Brain microvascular endothelial cell (primary cell): ENCODE measurements at regions not wholly inside any gene's neighbourhood (a gene's known extent, or its start where the extent isn't known, plus 50 kb on each side); places are given as distances from the start of the nearest gene placed in this dataset.
"Not testable (repeated sequence)": the region's sequence is repeated elsewhere in the genome, so short reads cannot be mapped to it uniquely, and the experiment has no call there.

Experiments
- DNase-seq: peaks from one replicate; pipeline ENCODE4 v3.0.0-alpha.2; 2020
- H3K27ac ChIP-seq: fragments of 250-450 bp; sonication (Bioruptor Pico); 2 replicates; pipeline ENCODE4 v1.5.1; 2020; ENCODE audit warnings: mild to moderate bottlenecking, moderate library complexity
- H3K27me3 ChIP-seq: fragments of 250-450 bp; sonication (Bioruptor Pico); replicated peaks from 2 replicates; pipeline ENCODE4 v1.5.1; 2020; ENCODE audit warnings: mild to moderate bottlenecking
- H3K36me3 ChIP-seq: fragments of 250-450 bp; sonication (Bioruptor Pico); replicated peaks from 2 replicates; pipeline ENCODE4 v1.5.1; 2020; ENCODE audit warnings: mild to moderate bottlenecking
- H3K4me3 ChIP-seq: 2 replicates; pipeline ENCODE4 v1.5.1; 2011; ENCODE audit warnings: low read depth, mild to moderate bottlenecking, control low read depth, low read length, moderate library complexity
- in situ Hi-C: cut with HindIII; loops from 2 replicates; pipeline ENCODE4 v1.10.0; 2017; ENCODE audit warnings: low sequenced_read_pairs, low pct_ligation_motif_present
- TF ChIP-seq, protein P1 (sequence below): IDR thresholded peaks from 2 replicates; pipeline ENCODE4 v1.5.1; 2011; ENCODE audit warnings: low read depth, mild to moderate bottlenecking, moderate library complexity, low read length, control low read depth, inconsistent platforms; ENCODE audit errors: missing control alignments

DNA sequence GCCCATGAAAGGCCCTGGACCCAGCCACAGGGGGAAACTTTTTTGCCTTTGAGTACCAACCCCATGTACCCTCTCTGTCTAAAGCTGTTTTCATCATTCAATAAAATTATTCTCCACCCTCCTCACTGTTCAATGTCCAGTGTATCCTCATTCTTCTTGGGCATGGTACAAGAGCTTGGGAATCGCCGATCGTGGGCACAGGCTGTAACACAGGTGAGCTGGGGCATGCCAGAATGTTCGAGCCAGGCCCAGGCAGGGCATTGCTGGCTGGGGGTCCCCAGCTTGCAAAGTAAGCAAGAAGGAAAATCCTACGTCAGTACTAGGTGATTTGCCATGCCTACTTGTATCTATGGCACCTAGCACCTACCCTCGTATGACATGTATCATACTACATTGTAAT, 162.1 kb upstream of the NOL4 start:
- Histone ChIP-seq H3K4me3 (no peak overlapping the region), H3K27me3 (no peaks in the 10 kb centered on the region), H3K36me3 (no peaks in the 10 kb centered on the region), H3K27ac (no peak overlapping the region)
- DNase-seq, result no peak
- TF ChIP-seq, protein P1, sequence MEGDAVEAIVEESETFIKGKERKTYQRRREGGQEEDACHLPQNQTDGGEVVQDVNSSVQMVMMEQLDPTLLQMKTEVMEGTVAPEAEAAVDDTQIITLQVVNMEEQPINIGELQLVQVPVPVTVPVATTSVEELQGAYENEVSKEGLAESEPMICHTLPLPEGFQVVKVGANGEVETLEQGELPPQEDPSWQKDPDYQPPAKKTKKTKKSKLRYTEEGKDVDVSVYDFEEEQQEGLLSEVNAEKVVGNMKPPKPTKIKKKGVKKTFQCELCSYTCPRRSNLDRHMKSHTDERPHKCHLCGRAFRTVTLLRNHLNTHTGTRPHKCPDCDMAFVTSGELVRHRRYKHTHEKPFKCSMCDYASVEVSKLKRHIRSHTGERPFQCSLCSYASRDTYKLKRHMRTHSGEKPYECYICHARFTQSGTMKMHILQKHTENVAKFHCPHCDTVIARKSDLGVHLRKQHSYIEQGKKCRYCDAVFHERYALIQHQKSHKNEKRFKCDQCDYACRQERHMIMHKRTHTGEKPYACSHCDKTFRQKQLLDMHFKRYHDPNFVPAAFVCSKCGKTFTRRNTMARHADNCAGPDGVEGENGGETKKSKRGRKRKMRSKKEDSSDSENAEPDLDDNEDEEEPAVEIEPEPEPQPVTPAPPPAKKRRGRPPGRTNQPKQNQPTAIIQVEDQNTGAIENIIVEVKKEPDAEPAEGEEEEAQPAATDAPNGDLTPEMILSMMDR, result no peak
- in situ Hi-C loops, result no loop called here

DNA sequence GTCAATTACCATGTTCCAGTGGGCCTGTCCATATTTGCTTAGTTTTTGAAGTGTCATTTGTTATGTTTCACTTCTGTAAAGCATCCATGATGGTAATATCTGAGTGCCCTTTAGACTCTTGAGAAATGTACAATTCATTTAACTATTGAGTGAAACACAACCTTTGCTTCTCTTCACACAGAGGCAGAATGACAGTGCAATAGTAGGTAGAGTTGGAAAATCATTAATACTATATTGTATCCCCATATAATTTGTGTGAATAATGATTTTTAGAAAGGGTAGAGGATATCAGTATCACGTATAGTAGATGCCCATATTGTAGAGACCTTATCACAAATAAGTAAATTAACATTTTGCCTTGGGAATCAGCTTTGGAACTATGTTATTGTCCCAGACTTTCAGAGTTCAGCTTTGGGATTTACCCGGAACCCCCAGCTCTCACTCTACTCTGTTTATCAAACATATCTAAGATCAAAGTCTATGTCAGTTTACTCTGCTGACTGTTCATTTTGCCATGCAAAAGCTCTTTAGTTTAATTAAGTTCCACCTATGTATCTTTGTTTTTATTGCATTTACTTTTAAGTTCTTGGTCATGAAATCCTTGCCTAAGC, 172.7 kb upstream of the NOL4 start:
- in situ Hi-C loops, result no loop called here
- DNase-seq, result no peak
- Histone ChIP-seq H3K36me3 (no peaks in the 10 kb centered on the region), H3K27me3 (no peaks in the 10 kb centered on the region), H3K4me3 (no peak overlapping the region), H3K27ac (no peak overlapping the region)
- TF ChIP-seq, protein P1, result no peak

DNA sequence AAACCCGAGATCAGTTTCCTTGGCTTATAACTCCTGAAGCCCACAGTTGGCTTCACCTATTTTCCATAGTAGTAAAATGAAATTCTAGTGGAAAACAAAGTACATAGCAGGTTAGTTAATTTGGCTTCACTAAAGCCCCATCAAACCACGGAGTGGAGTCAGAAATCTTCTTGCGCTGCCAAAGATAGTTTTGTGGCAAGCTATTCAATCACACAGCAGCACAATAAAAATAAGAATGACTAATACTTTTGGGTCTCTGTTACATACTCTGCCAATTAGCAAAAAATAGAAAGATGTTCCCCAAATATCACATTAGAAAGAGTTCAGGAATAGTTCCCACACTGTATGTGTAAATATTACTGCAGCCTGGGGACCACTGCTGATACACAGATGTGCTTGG, 175.2 kb upstream of the NOL4 start:
- Histone ChIP-seq H3K27ac (no peak overlapping the region), H3K4me3 (no peak overlapping the region), H3K36me3 (no peaks in the 10 kb centered on the region), H3K27me3 (no peaks in the 10 kb centered on the region)
- no peak for DNase-seq
- TF ChIP-seq, protein P1, result no peak
- in situ Hi-C loops, result no loop called here

DNA sequence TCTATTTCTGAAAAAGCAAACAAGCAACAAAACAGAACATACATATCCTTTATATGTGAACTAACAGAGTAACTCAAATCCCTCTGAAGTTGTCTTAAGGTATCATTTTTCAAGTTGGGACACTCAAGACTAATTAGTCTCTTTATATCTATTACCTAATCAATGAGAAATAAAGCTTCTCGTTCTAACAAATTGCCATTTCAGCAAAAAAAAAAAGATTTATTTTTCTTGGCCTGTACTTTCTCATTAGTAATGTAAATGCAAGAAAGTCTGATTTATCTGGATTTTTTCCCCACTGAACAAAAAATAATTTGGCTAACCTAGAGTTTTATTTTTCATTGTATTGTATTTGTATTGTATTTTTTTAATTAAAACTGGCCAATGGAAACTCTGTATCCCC, 176.1 kb upstream of the NOL4 start:
- Histone ChIP-seq H3K27me3 (no peaks in the 10 kb centered on the region), H3K27ac (no peak overlapping the region), H3K4me3 (no peak overlapping the region), H3K36me3 (no peaks in the 10 kb centered on the region)
- TF ChIP-seq, protein P1, result no peak
- no peak for DNase-seq
- in situ Hi-C loops, result no loop called here

DNA sequence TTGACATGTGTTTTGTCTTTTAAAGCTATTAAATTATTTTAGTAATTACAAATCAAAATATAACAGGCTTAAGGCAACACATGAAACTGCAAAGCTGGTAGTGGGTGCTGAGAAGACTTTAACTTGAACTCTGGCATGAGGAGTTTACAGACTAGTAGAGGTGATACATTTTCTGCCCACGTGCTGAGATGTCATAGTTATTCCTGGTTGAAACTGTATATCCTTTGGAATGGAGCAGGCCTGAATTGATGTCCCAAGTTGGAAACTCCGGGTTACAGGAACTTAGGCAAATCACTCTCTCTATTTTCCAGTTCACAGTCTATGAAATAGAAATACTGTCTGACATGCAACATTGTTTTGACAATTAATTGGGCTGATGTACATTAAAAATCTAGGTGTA, 177.1 kb upstream of the NOL4 start:
- no peaks in the 10 kb centered on the region for H3K36me3 ChIP-seq
- H3K27me3 ChIP-seq, result no peaks in the 10 kb centered on the region
- no peak overlapping the region for H3K27ac ChIP-seq
- in situ Hi-C loops, result no loop called here
- TF ChIP-seq, protein P1, result no peak
- H3K4me3 ChIP-seq, result no peak overlapping the region
- DNase-seq, result no peak

DNA sequence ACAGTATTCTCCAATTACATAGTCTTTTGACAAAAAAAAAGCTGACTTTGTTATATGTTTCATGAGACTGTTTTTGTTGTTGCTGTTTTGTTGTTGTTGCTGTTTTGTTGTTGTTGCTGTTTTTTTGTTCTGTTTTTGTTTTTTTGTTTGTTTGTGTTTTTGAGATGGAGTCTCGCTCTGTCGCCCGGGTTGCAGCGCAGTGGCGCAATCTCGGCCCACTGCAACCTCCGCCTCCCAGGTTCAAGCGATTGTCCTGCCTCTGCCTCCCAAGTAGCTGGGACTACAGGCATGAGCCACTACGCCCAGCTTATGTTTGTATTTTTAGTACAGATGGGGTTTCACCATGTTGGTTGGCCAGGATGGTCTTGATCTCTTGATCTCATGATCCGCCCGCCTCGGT, 182.8 kb upstream of the NOL4 start:
- in situ Hi-C loops, H3K4me3 ChIP-seq, DNase-seq: not testable (repeated sequence)

More for the DNA sequence above, 182.8 kb upstream of the NOL4 start:
- H3K27me3 ChIP-seq, H3K27ac ChIP-seq, H3K36me3 ChIP-seq: not testable (repeated sequence)
